ENCODE measurements at regions not wholly inside any gene's neighbourhood (a gene's known extent, or its start where the extent isn't known, plus 50 kb on each side); places are given as distances from the start of the nearest gene placed in this dataset.

GRCh38 chr5:155480731-155481131 lies 467.2 kb downstream of the KIF4B start:
- FAIRE-seq = no peak
- DNase-seq (ENCODE audit: insufficient read length, low spot score) = no peak

GRCh38 chr5:155481182-155481581 lies 467.6 kb downstream of the KIF4B start:
- FAIRE-seq = no peak
- DNase-seq (ENCODE audit: insufficient read length, low spot score) = no peak

- FAIRE-seq = no peak
- DNase-seq (ENCODE audit: insufficient read length, low spot score) = no peak
Observed at GRCh38 chr5:155482428-155482827, 468.9 kb downstream of the KIF4B start.

GRCh38 chr5:155485386-155485785 lies 471.8 kb downstream of the KIF4B start:
- FAIRE-seq (no peak), DNase-seq (ENCODE audit: insufficient read length, low spot score) (no peak)

GRCh38 chr5:155489949-155490348 lies 476.4 kb downstream of the KIF4B start:
- DNase-seq (ENCODE audit: insufficient read length, low spot score) (no peak), FAIRE-seq (no peak)

GRCh38 chr5:155492191-155492590 lies 478.6 kb downstream of the KIF4B start:
- DNase-seq (ENCODE audit: insufficient read length, low spot score) (no peak), FAIRE-seq (no peak)

GRCh38 chr5:155504606-155505005 lies 491.1 kb downstream of the KIF4B start:
- no peak for FAIRE-seq
- DNase-seq (ENCODE audit: insufficient read length, low spot score) = no peak

GRCh38 chr5:155507363-155507762 lies 493.8 kb downstream of the KIF4B start:
- no peak for FAIRE-seq
- no peak for DNase-seq (ENCODE audit: insufficient read length, low spot score)

GRCh38 chr5:155508673-155509072 lies 495.1 kb downstream of the KIF4B start:
- DNase-seq (ENCODE audit: insufficient read length, low spot score) = no peak
- FAIRE-seq = no peak

- FAIRE-seq (no peak), DNase-seq (ENCODE audit: insufficient read length, low spot score) (no peak)
Observed at GRCh38 chr5:155512329-155512728, 498.8 kb downstream of the KIF4B start.

- DNase-seq (ENCODE audit: insufficient read length, low spot score) (no peak), FAIRE-seq (no peak)
Observed at GRCh38 chr5:155514105-155514563, 500.6 kb downstream of the KIF4B start.

GRCh38 chr5:155522540-155522939 lies 509.0 kb downstream of the KIF4B start:
- DNase-seq (ENCODE audit: insufficient read length, low spot score) (no peak), FAIRE-seq (no peak)

- FAIRE-seq (no peak), DNase-seq (ENCODE audit: insufficient read length, low spot score) (no peak)
Observed at GRCh38 chr5:155529362-155529761, 515.8 kb downstream of the KIF4B start.

- FAIRE-seq (no peak), DNase-seq (ENCODE audit: insufficient read length, low spot score) (no peak)
Observed at GRCh38 chr5:155530046-155530445, 516.5 kb downstream of the KIF4B start.

- no peak for FAIRE-seq
- no peak for DNase-seq (ENCODE audit: insufficient read length, low spot score)
Observed at GRCh38 chr5:155532621-155533311, 519.2 kb downstream of the KIF4B start.

- FAIRE-seq = no peak
- DNase-seq (ENCODE audit: insufficient read length, low spot score) = no peak
Observed at GRCh38 chr5:155540000-155540595, 526.5 kb downstream of the KIF4B start.

GRCh38 chr5:155546075-155546474 lies 532.5 kb downstream of the KIF4B start:
- no peak for FAIRE-seq
- no peak for DNase-seq (ENCODE audit: insufficient read length, low spot score)

- no peak for DNase-seq (ENCODE audit: insufficient read length, low spot score)
- peak; percentile 31 for FAIRE-seq
Observed at GRCh38 chr5:155554500-155554899, 540.9 kb downstream of the KIF4B start.

GRCh38 chr5:155556222-155556621 lies 542.7 kb downstream of the KIF4B start:
- FAIRE-seq (no peak), DNase-seq (ENCODE audit: insufficient read length, low spot score) (no peak)

- FAIRE-seq = no peak
- DNase-seq (ENCODE audit: insufficient read length, low spot score) = no peak
Observed at GRCh38 chr5:155556700-155557099, 543.1 kb downstream of the KIF4B start.

- FAIRE-seq (no peak), DNase-seq (ENCODE audit: insufficient read length, low spot score) (no peak)
Observed at GRCh38 chr5:155562158-155562557, 548.6 kb downstream of the KIF4B start.

GRCh38 chr5:155564541-155564940 lies 551.0 kb downstream of the KIF4B start:
- no peak for DNase-seq (ENCODE audit: insufficient read length, low spot score)

More at GRCh38 chr5:155564541-155564940, 551.0 kb downstream of the KIF4B start:
- FAIRE-seq = no peak

Measured in HTR-8/SVneo (cell line).